Mesothelial cell of epicardium (in vitro differentiated cells): ENCODE measurements at regions not wholly inside any gene's neighbourhood (a gene's known extent, or its start where the extent isn't known, plus 50 kb on each side); places are given as distances from the start of the nearest gene placed in this dataset.

ENCODE experiments used
- DNase-seq, 2 experiments: peaks; one replicate each; pipeline ENCODE4 v3.0.0; 2021; ENCODE audit warnings: low spot score in 2 of 2; ENCODE audit not compliant: unreplicated experiment in 2 of 2
- H3K27ac Mint-ChIP-seq: 2 replicates; pipeline ENCODE4 v1.8.0; 2021; ENCODE audit warnings: mixed read lengths
- H3K27me3 Mint-ChIP-seq: 2 replicates; pipeline ENCODE4 v1.8.0; 2021; ENCODE audit warnings: low read depth, mixed read lengths
- H3K36me3 Mint-ChIP-seq: 2 replicates; pipeline ENCODE4 v1.8.0; 2021; ENCODE audit warnings: mixed read lengths
- H3K4me1 Mint-ChIP-seq: 2 replicates; pipeline ENCODE4 v1.8.0; 2021; ENCODE audit warnings: mixed read lengths
- H3K4me3 Mint-ChIP-seq: 2 replicates; pipeline ENCODE4 v1.8.0; 2021; ENCODE audit warnings: mild to moderate bottlenecking, moderate library complexity, mixed read lengths
- H3K9me3 Mint-ChIP-seq: 2 replicates; pipeline ENCODE4 v1.8.0; 2021; ENCODE audit warnings: mixed read lengths
- TF ChIP-seq, protein P1 (sequence below): fragments of 200-600 bp; sonication (generic); IDR thresholded peaks from one replicate; pipeline ENCODE4 v1.5.0; 2021; ENCODE audit warnings: antibody characterized with exemption; ENCODE audit not compliant: unreplicated experiment

DNA sequence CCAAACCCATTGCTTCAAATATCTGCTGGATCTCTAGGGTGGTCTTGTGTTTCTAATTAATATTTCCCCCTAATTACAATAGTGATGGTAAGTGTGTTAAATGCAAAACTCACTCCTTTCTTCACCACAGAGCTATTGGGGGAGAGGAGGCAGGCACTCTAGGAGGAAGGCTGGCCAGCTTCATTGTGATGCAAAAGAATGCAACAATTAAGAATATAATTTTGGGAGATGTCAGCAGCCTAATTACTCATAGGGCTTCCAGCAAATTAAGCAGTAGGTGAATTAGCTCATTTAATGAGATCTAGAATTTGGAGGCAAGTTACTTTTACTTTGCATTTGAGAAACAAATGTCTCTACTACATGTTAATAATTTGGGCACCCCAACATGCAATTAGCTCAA is 560.4 kb upstream of the DAB1 start:
- no peak for DNase-seq
- TF ChIP-seq, protein P1, sequence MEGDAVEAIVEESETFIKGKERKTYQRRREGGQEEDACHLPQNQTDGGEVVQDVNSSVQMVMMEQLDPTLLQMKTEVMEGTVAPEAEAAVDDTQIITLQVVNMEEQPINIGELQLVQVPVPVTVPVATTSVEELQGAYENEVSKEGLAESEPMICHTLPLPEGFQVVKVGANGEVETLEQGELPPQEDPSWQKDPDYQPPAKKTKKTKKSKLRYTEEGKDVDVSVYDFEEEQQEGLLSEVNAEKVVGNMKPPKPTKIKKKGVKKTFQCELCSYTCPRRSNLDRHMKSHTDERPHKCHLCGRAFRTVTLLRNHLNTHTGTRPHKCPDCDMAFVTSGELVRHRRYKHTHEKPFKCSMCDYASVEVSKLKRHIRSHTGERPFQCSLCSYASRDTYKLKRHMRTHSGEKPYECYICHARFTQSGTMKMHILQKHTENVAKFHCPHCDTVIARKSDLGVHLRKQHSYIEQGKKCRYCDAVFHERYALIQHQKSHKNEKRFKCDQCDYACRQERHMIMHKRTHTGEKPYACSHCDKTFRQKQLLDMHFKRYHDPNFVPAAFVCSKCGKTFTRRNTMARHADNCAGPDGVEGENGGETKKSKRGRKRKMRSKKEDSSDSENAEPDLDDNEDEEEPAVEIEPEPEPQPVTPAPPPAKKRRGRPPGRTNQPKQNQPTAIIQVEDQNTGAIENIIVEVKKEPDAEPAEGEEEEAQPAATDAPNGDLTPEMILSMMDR: no peak
- H3K27me3 Mint-ChIP-seq: peaks cover 32% of the 10 kb centered on the region
- no peaks in the 10 kb centered on the region for H3K9me3 Mint-ChIP-seq
- no peak overlapping the region for H3K4me3 Mint-ChIP-seq
- H3K36me3 Mint-ChIP-seq: no peaks in the 10 kb centered on the region
- no peak overlapping the region for H3K27ac Mint-ChIP-seq
- no peaks in the 10 kb centered on the region for H3K4me1 Mint-ChIP-seq

DNA sequence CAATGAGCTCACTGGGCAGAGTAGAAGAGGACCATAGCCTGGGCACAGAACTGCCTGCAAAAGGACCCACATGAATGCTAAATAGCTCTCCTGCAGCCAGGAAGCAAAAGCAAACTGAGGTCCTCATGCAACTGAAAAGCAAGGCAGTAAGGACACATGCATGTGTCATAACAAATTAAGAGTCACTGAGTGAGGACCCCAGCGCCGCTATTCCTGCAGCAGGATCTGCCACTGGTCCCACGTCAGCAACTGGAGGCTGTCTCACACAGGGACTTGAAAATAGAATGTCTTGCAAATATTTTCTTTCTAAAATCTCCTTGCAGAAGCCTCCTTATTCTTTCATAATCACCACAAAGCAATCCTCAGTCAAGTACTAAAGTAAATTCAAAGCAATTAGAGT is 559.6 kb upstream of the DAB1 start:
- TF ChIP-seq, protein P1: no peak
- Mint-ChIP-seq H3K9me3 (peaks cover 5% of the 10 kb centered on the region), H3K4me1 (no peaks in the 10 kb centered on the region), H3K36me3 (no peaks in the 10 kb centered on the region), H3K27ac (no peak overlapping the region), H3K4me3 (no peak overlapping the region), H3K27me3 (peaks cover 32% of the 10 kb centered on the region)
- no peak for DNase-seq

DNA sequence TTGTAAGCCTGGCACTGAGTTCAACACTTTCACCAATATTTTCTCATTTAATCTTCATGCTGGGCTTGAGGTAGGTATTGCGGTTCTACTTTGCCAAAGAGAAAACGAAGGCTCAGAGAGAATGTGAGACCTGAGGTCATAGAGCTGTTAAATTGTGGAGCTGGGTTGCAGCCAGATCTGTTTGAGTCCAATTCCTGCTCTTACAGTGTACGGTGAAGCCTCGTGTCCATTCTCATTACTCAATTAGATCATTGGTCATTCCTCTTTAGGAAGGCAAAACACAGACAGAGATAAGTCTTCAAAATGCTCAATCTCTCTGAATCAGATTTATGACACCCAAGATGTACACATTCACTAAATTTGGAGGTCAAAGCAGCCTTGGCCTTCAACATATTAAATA is 559.0 kb upstream of the DAB1 start:
- H3K27me3 Mint-ChIP-seq: peaks cover 31% of the 10 kb centered on the region
- H3K27ac Mint-ChIP-seq: no peak overlapping the region
- H3K9me3 Mint-ChIP-seq: peaks cover 9% of the 10 kb centered on the region
- DNase-seq: no peak
- TF ChIP-seq, protein P1: no peak
- no peak overlapping the region for H3K4me3 Mint-ChIP-seq
- H3K4me1 Mint-ChIP-seq: no peaks in the 10 kb centered on the region
- no peaks in the 10 kb centered on the region for H3K36me3 Mint-ChIP-seq

DNA sequence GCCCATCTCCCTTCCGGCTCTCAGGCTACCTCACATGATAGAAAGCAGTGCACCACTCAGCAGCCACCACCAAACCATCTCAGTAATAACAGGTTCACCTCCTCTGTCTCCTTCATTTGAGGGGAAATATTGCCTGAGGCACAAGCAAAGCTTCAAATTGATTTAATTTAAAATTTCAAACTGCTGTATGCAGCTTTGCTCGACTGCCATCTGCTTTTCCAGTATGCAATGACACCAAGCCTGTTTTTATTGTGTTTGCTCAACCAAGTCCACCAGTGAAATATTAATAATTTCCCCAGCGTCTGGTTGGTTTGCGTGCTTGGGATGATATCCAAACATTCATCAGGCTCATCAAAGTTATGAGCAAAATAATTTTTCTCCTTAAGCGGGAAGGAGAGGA is 552.4 kb upstream of the DAB1 start:
- no peaks in the 10 kb centered on the region for H3K36me3 Mint-ChIP-seq
- peaks cover 27% of the 10 kb centered on the region for H3K9me3 Mint-ChIP-seq
- TF ChIP-seq, protein P1: no peak
- DNase-seq: no peak
- H3K4me3 Mint-ChIP-seq: no peak overlapping the region
- H3K27ac Mint-ChIP-seq: no peak overlapping the region
- H3K4me1 Mint-ChIP-seq: no peaks in the 10 kb centered on the region
- peaks cover 29% of the 10 kb centered on the region for H3K27me3 Mint-ChIP-seq

DNA sequence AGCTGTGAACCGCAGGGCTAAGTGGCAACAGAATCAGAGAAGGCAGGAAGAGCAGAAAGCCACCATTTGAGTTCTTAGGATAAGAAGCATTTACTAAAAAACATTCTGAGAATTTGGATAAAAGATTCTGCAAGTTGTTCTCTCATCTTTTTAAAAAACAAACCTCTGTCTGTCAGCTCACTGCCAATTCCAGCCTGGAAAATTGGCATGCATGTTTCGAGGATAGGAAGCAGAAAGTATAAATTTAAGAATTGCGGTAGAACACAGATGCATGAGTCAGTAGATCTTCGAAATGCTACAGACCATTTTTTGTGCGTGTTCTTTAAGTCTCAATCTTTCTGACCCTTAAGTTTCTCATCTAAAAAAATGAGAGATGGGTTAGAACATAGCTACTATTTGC is 544.5 kb upstream of the DAB1 start:
- TF ChIP-seq, protein P1: no peak
- no peak overlapping the region for H3K4me3 Mint-ChIP-seq
- no peak for DNase-seq
- no peaks in the 10 kb centered on the region for H3K4me1 Mint-ChIP-seq
- H3K27me3 Mint-ChIP-seq: peaks cover 42% of the 10 kb centered on the region
- no peak overlapping the region for H3K27ac Mint-ChIP-seq
- no peaks in the 10 kb centered on the region for H3K36me3 Mint-ChIP-seq
- peaks cover 4% of the 10 kb centered on the region for H3K9me3 Mint-ChIP-seq

DNA sequence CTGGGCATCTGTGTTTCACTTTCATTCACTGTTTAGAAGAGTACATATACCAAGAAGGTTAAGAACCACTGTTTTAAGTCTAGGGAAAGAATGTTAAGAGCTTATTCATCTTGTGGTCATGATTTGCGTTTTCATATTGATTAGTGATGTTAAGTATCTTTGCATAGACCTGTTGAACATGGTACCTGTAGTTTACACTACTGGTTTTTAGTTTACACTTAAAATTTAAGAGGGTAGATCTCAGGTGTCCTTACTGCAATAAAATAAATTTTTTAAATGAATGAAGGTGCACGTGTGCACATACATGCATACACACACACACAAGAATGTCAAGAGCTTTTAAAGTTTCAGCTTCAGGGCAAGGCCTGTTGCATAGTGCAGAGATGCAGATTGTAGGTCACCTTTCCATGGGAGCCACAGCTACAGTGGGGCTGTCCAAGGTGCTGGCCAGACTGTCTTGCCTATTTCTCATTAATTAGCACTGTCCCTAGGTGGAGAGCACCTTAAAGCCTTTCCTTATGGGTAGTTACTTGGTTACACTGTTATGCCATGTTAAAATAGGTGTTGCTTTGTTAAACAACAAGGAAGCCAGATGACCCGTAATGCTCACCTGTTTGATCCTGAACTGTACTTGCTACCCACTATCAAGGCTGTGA is 543.0 kb upstream of the DAB1 start:
- Mint-ChIP-seq H3K4me1 (no peaks in the 10 kb centered on the region), H3K9me3 (no peaks in the 10 kb centered on the region), H3K36me3 (no peaks in the 10 kb centered on the region), H3K27ac (no peak overlapping the region), H3K4me3 (no peak overlapping the region), H3K27me3 (peaks cover 50% of the 10 kb centered on the region)
- TF ChIP-seq, protein P1: no peak
- peak in 1 of 2 experiments; percentile 44 for DNase-seq
